C4-2B (cell line): ENCODE measurements at regions not wholly inside any gene's neighbourhood (a gene's known extent, or its start where the extent isn't known, plus 50 kb on each side); places are given as distances from the start of the nearest gene placed in this dataset.

Experiments
- H3K27ac ChIP-seq: fragments of 450-650 bp; 2 replicates; pipeline ENCODE4 v1.5.1; 2017
- CTCF ChIP-seq: fragments of 450-650 bp; conservative IDR thresholded peaks from 2 replicates; pipeline ENCODE4 v1.5.1; 2017; ENCODE audit warnings: mild to moderate bottlenecking
- ZFX ChIP-seq: fragments of 450-650 bp; IDR thresholded peaks from 2 replicates; pipeline ENCODE4 v1.6.1; 2017

DNA sequence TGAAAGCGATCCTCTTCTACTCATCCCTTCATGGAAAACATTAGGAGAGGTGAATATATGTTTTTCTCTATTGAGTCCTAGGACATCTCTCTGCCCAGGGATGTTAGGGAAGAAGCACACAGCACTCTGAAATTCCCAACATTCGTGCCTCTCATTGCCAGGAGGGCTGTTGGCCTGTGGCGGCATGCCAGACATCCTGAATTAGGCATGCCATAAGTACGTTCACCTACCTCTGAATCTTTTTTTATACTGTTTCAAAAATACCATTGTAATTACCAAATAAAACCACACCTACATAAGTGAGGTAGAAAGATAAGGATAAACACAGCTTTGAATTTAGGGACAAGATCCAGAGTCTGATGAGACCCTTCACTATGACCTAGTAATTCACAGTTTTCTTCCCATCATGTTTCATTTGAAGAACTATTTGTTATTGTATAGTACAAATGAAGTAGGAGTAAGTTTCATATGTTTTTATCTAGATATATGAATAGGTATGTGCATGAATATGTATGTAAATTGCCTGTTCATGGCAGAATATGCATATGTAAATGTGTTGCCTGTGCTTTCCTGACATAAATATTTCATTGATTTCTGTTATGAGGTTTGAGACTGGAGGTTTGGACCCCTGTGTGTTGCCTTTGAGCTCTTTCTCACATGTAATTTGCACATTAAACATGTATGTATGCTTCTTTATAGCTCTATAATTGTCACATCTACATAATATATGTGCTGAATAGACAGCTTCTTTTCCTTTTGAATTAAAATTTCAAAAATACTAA, 66.6 kb upstream of the STAM2 start:
- H3K27ac ChIP-seq = peak overlapping the region; percentile 34; the same call in 1 of the 2 replicates
- no peak for TF ChIP-seq ZFX
- no peak for TF ChIP-seq CTCF

- H3K27ac ChIP-seq = no peak overlapping the region
- no peak for TF ChIP-seq CTCF
Measured at GRCh38 chr2:152242787-152243472, 67.4 kb upstream of the STAM2 start.

DNA sequence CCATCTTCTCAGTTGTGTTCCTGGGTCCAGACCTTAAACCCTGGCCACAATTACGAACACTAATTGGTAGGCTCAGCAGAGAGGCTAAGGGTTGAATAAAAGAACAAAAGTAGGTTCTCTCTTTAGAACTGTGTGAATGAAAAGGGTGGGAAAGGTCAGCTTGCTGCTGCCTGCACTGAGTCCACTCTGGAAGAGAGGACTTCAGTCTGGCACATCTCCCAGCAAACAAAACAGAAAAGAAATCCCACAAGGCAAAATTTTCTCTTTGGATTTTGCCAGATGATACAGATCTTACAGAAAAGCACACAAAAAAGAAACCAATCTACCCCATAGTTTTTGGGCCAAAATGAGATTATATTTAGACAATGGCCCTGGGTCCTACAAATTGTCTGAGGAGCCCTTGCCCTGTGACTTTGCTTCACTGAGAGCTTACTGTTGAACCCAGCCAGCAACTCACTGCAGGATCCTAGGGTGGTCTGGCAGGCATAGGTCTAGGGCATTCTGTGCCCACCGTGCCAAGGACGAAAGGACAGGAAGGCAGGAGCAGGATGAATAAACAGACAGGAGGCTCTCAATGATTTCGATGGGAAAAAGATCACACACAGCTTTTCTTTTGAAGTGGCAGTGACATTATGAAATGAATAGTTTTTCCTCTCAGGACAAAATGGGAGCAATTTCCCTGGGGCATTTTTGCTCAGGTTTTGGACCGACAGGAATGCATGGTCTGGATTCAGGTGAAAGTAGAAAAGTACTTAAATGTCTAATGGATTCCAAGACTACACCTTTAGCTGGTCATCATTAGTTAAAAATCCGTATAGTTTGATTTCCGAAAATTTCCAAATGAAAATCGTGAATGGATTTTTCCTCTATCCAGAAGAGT, 68.4 kb upstream of the STAM2 start:
- no peak overlapping the region for H3K27ac ChIP-seq
- no peak for TF ChIP-seq CTCF

DNA sequence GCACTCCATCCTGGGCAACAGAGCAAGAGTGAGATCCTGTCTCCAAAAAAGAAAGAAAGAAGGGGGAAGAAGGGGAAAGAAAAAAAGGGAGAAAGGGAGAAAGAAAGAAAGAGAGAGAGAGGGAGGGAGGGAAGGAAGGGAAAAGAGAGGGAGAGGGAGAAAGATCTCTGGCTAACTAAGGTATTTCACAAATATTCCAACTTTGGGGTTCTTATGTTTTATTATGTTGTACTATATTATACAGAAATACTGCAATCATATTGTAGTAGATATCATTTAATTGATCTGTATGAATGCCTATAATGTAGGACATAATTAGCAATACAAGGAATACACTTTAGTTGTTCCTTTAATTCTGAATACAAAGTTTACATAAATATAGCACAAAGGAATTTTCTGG, 70.1 kb upstream of the STAM2 start:
- TF ChIP-seq CTCF = no peak
- no peak for TF ChIP-seq ZFX

GRCh38 chr2:152246686-152247336, 71.2 kb upstream of the STAM2 start:
- TF ChIP-seq CTCF (no peak), ZFX (no peak)

More for the DNA sequence above, 70.1 kb upstream of the STAM2 start:
- H3K27ac ChIP-seq = no peak overlapping the region

GRCh38 chr2:152247337-152247695, 71.8 kb upstream of the STAM2 start:
- no peak for TF ChIP-seq ZFX
- TF ChIP-seq CTCF = no peak
- H3K27ac ChIP-seq = no peak overlapping the region

More at GRCh38 chr2:152246686-152247336, 71.2 kb upstream of the STAM2 start:
- H3K27ac ChIP-seq = no peak overlapping the region
